VCaP (cell line): ENCODE measurements at regions not wholly inside any gene's neighbourhood (a gene's known extent, or its start where the extent isn't known, plus 50 kb on each side); places are given as distances from the start of the nearest gene placed in this dataset.
A peak's percentile ranks its signal among the peaks of the same experiment; 100 is the strongest.

Source experiments
- H3K27ac ChIP-seq: fragments of 450-650 bp; 2 replicates; pipeline ENCODE4 v1.5.1; 2017
- TF ChIP-seq, protein P1 (sequence below): fragments of 450-650 bp; conservative IDR thresholded peaks from 2 replicates; pipeline ENCODE4 v1.5.1; 2017; ENCODE audit warnings: mild to moderate bottlenecking, moderate library complexity

DNA sequence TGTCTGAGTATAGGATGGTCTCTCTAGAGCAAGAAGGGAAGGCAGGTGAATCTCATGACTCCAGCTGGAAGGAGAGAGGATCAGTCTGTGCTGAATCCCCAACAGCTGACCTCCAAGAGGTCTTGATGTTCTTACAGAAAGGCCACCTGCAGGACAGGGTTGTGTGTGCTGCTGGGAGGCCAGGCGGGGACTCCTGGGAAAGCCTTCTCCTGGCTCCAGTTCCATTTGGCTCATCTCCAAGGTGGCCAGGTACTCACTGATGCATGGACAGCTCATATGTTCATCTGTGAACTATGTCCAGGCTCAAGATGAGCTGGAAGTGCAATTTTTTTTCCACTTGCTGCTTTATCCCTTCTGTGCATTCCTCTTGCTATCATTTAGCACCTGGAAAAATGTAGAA, 730.2 kb upstream of the RBFOX1 start:
- TF ChIP-seq, protein P1, sequence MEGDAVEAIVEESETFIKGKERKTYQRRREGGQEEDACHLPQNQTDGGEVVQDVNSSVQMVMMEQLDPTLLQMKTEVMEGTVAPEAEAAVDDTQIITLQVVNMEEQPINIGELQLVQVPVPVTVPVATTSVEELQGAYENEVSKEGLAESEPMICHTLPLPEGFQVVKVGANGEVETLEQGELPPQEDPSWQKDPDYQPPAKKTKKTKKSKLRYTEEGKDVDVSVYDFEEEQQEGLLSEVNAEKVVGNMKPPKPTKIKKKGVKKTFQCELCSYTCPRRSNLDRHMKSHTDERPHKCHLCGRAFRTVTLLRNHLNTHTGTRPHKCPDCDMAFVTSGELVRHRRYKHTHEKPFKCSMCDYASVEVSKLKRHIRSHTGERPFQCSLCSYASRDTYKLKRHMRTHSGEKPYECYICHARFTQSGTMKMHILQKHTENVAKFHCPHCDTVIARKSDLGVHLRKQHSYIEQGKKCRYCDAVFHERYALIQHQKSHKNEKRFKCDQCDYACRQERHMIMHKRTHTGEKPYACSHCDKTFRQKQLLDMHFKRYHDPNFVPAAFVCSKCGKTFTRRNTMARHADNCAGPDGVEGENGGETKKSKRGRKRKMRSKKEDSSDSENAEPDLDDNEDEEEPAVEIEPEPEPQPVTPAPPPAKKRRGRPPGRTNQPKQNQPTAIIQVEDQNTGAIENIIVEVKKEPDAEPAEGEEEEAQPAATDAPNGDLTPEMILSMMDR = no peak

GRCh38 chr16:6600167-6600566, 732.5 kb upstream of the RBFOX1 start:
- H3K27ac ChIP-seq = no peak overlapping the region

More for the DNA sequence above, 730.2 kb upstream of the RBFOX1 start:
- no peak overlapping the region; the same call in 1 of the 2 replicates for H3K27ac ChIP-seq

DNA sequence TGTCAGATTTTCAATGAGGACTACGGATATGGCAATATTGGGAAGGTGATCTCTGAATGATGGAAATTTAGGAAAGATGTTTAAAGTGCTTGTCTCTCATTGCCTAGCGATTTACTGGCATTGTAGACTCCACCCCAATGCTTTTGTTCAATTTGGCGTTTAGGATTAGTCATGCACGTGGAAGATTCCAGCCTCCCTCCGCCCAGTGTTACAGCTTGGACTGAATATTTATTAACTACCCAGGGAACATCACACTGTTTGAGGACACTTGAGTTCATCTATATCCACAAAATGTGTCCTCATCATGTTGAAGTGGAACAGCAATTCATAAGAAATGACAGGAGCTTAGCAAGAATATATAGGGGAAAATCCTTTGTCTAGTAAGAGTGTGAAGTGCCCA, 738.8 kb upstream of the RBFOX1 start:
- TF ChIP-seq, protein P1 = no peak

More at GRCh38 chr16:6600167-6600566, 732.5 kb upstream of the RBFOX1 start:
- TF ChIP-seq, protein P1 = no peak

GRCh38 chr16:6576606-6577005, 756.0 kb upstream of the RBFOX1 start:
- TF ChIP-seq, protein P1 = no peak
- no peak overlapping the region for H3K27ac ChIP-seq

More for the DNA sequence above, 738.8 kb upstream of the RBFOX1 start:
- H3K27ac ChIP-seq = no peak overlapping the region

DNA sequence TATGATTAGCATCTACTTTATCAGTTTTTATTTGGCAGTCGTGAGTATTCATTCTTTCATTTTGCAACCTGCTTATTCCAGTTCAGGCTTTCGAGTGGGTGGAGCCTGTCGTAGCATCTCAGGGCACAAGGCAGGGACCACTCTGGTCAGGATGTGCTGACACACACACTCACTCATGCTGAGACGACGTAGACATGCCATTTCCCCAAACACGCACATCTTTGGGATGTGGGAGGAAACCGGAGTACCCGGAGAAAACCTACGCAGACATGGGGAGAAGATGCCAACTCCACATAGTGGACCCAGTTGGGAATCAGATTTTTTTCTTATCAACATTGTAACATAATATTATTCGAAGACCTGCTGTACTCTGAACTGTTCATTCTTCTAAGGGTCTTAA, 756.5 kb upstream of the RBFOX1 start:
- TF ChIP-seq, protein P1 = no peak
- H3K27ac ChIP-seq = no peak overlapping the region

GRCh38 chr16:6574146-6574545, 758.5 kb upstream of the RBFOX1 start:
- TF ChIP-seq, protein P1 = no peak
- H3K27ac ChIP-seq = no peak overlapping the region

- TF ChIP-seq, protein P1 = peak; percentile 82
These were observed 759.1 kb upstream of the RBFOX1 start for GRCh38 chr16:6573577-6573976.

More at GRCh38 chr16:6573577-6573976, 759.1 kb upstream of the RBFOX1 start:
- H3K27ac ChIP-seq = no peak overlapping the region
